ENCODE measurements at regions not wholly inside any gene's neighbourhood (a gene's known extent, or its start where the extent isn't known, plus 50 kb on each side); places are given as distances from the start of the nearest gene placed in this dataset.
"Not testable (repeated sequence)": the region's sequence is repeated elsewhere in the genome, so short reads cannot be mapped to it uniquely, and the experiment has no call there.

GRCh38 chr10:34884272-34884952 lies 69.3 kb upstream of the PARD3 start:
- no peak for TF ChIP-seq CTCF (IDR thresholded peaks at IDR 0.05)
- TF ChIP-seq POLR2A (IDR thresholded peaks at IDR 0.05): no peak
- Histone ChIP-seq H3K27ac (no peak overlapping the region), H3K9me3 (no peaks in the 10 kb centered on the region), H3K4me3 (no peak overlapping the region), H3K27me3 (no peaks in the 10 kb centered on the region), H3K4me1 (no peaks in the 10 kb centered on the region), H3K36me3 (no peaks in the 10 kb centered on the region)
- WGBS, 4 donors: 79 to 91% (median 87%) methylated on average over 4 of the region's 4 CpGs
- ATAC-seq (no peak), DNase-seq (no peak)
- intact Hi-C loops (cut with DNase I): no loop called here

GRCh38 chr10:34880817-34881216 lies 65.7 kb upstream of the PARD3 start:
- no peak for ATAC-seq
- H3K4me3 ChIP-seq: no peak overlapping the region
- H3K4me1 ChIP-seq: no peaks in the 10 kb centered on the region
- DNase-seq: no peak
- WGBS, 4 donors: 81 to 94% (median 83%) methylated on average over 7 of the region's 7 CpGs
- TF ChIP-seq POLR2A (IDR thresholded peaks at IDR 0.05) (no peak), CTCF (IDR thresholded peaks at IDR 0.05) (no peak)
- H3K9me3 ChIP-seq: no peaks in the 10 kb centered on the region
- no peaks in the 10 kb centered on the region for H3K27me3 ChIP-seq
- H3K36me3 ChIP-seq: no peaks in the 10 kb centered on the region
- intact Hi-C loops (cut with DNase I): no loop called here
- H3K27ac ChIP-seq: no peak overlapping the region

- H3K4me3 ChIP-seq; H3K27ac ChIP-seq; intact Hi-C loops (cut with DNase I); H3K9me3 ChIP-seq; H3K27me3 ChIP-seq; H3K36me3 ChIP-seq; ATAC-seq; H3K4me1 ChIP-seq; DNase-seq: not testable (repeated sequence)
- 87 to 93% (median 88%) methylated on average over 1 of the region's 1 CpG for WGBS, 4 donors
Observed at GRCh38 chr10:34878651-34879050, 63.6 kb upstream of the PARD3 start.

GRCh38 chr10:34875061-34875460 lies 60.0 kb upstream of the PARD3 start:
- H3K4me1 ChIP-seq: no peaks in the 10 kb centered on the region
- intact Hi-C loops (cut with DNase I): no loop called here
- ATAC-seq: no peak
- TF ChIP-seq POLR2A (IDR thresholded peaks at IDR 0.05) (no peak), CTCF (IDR thresholded peaks at IDR 0.05) (no peak)
- H3K4me3 ChIP-seq: no peak overlapping the region
- peaks cover 0 to 4% (median 0%) of the 10 kb centered on the region in 9 donors for H3K27me3 ChIP-seq
- WGBS, 4 donors: 93 to 95% (median 94%) methylated on average over 11 of the region's 11 CpGs
- DNase-seq: no peak
- H3K36me3 ChIP-seq: no peaks in the 10 kb centered on the region
- H3K9me3 ChIP-seq: no peaks in the 10 kb centered on the region
- no peak overlapping the region for H3K27ac ChIP-seq

- TF ChIP-seq POLR2A (IDR thresholded peaks at IDR 0.05) (no peak), CTCF (IDR thresholded peaks at IDR 0.05) (no peak)
Observed at GRCh38 chr10:34872820-34873219, 57.7 kb upstream of the PARD3 start.

More at GRCh38 chr10:34872820-34873219, 57.7 kb upstream of the PARD3 start:
- H3K36me3 ChIP-seq: no peaks in the 10 kb centered on the region
- H3K4me1 ChIP-seq: no peaks in the 10 kb centered on the region
- no peaks in the 10 kb centered on the region for H3K9me3 ChIP-seq
- DNase-seq (no peak), ATAC-seq (no peak)
- no peak overlapping the region for H3K27ac ChIP-seq
- peaks cover 0 to 5% (median 0%) of the 10 kb centered on the region in 9 donors for H3K27me3 ChIP-seq
- 88 to 93% (median 90%) methylated on average over 3 of the region's 3 CpGs for WGBS, 4 donors
- no peak overlapping the region for H3K4me3 ChIP-seq
- intact Hi-C loops (cut with DNase I): no loop called here
